GM19468 (cell line): ENCODE measurements at regions not wholly inside any gene's neighbourhood (a gene's known extent, or its start where the extent isn't known, plus 50 kb on each side); places are given as distances from the start of the nearest gene placed in this dataset.
"Not testable (repeated sequence)": the region's sequence is repeated elsewhere in the genome, so short reads cannot be mapped to it uniquely, and the experiment has no call there.

Experiments
- ATAC-seq: cut with Tn5 transposase; IDR thresholded peaks from one replicate; pipeline ENCODE4 v1.9.1; 2021; ENCODE audit warnings: mild to moderate bottlenecking, moderate library complexity, moderate number of reproducible peaks; ENCODE audit not compliant: unreplicated experiment; ENCODE audit errors: extremely low read depth

- no peak for ATAC-seq
Measured at GRCh38 chr3:80785875-80786274, 975.6 kb downstream of the GBE1 start.

- no peak for ATAC-seq
Measured at GRCh38 chr3:80785475-80785874, 976.0 kb downstream of the GBE1 start.

GRCh38 chr3:80771085-80771484 lies 990.4 kb downstream of the GBE1 start:
- no peak for ATAC-seq

- no peak for ATAC-seq
Measured at GRCh38 chr3:80770106-80771074, 991.1 kb downstream of the GBE1 start.

DNA sequence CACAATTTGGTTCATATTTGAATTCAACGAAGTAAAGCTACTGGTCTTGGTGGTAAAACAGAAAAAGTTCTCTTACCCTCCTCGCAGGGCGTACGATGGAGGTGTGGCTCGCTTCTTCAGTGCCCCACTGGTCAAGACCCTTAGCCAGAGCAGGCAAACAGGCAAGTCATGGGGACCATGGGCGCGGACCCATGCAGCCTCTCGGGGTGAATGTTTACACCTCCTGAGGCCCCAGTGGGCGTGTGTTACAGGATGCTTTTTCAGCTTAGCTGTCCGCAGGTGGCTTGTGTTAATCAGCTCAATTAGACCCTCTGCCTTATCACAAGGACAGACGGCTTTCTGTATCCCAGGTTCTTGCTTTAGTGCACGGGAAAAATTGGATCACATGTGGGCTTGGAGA lies 991.8 kb downstream of the GBE1 start:
- ATAC-seq = no peak

DNA sequence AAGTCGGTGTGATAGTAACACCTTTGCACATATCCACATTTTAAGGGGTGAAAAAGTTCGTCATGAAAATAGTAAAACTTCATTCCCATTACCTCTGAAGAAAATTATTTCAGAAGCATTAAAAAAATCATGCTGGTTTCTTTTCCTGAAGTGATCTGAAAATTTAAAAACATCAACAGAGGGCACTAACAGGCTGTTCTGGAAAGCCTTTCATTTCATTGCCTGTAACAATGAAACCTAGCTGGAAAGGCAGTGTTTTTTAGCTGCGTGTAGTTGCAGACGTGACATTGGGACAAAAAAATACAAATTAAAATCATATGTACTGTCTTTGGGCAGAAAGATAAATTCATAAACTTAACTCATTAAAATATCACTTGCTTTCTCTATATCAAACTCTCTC lies 993.8 kb downstream of the GBE1 start:
- no peak for ATAC-seq

DNA sequence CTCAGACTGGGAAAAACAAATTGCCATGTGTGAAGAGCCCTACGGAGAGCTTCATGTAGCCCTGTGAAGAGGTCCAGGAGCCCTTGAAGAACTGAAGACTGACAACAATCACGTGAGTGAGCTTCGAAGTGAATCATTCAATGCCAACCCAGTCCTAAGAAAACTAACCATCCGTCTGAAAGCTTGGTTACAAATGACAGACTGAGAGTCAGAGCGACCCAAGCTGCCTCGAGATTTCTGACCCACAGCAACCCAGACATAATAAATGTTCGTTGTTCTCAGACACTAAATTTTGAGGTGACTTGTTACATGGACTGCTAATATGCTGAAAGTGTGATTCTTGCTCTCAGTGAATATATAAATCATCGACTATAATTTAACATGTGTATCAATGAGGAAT lies 987.2 kb upstream of the ROBO1 start:
- no peak for ATAC-seq

DNA sequence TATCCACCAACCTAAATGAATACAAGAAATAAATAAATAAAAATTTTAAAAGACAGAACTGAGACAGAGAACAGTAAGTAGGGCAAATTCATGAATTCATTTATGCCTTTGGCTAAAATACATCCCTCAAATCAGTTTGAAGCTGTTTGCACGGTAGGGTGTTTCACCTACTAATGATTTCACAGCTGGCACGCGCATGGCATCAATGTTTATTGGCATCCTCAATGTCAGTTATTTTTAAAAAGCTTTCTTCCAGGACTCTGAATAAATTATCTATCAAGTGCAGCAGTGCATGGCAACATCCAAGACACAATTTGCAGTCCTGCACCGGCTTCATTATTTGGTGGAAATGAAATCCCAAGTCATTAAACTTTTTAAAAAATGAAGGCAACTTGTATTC lies 985.2 kb upstream of the ROBO1 start:
- ATAC-seq = no peak

DNA sequence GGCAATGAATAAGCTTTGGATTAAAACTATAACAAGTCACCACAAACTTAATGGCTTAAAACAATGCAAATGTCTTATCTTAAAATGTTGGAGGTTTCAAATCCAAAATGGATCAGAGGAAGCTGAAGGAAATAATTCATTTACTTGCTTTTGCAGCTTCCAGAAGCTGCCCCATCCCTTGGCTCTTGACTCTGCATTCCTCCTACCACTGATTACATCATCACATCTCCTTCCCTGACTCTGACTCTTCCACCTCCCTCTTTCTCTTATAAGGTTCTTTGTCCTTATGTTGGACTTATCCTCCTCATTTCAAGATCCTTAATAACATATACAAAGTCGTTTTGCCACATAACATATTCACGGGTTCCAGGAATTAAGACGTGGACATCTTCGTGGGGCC lies 982.8 kb upstream of the ROBO1 start:
- no peak for ATAC-seq

DNA sequence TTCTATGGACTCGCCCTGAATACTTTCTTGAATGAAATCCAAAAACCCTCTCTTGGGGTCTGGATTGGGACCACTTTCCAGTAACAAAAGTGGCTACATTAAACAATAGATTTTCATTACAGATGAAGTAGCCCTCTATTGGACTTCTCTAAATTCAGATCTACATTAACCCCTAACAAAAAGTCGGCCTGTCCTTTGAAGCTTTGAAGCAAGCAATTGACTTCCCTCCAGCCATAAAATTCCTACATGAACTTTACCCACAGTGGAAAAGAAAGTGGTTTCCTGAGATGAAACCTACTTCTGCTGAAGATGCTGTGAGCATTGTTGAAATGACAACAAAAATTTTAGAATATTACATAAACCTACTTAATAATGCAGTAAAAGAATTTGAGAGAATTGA lies 967.1 kb upstream of the ROBO1 start:
- no peak for ATAC-seq

DNA sequence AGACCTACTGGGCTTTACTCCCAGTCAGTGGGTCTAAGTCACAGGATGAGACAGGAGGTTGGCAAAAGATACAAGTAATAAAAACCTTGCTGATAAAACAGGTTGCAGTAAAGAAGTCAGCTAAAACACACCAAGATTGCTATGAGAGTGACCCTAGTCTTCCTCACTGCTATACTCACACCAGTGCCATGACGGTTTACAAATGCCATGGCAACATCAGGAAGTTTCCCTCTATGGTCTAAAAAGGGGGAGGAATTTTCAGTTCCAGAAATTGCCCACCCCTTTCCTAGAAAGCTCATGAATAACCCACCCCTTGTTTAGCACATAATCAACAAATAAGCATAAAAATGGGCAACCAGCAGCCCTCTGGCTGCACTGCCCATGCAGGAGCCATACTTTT lies 966.7 kb upstream of the ROBO1 start:
- ATAC-seq = no peak

- no peak for ATAC-seq
Measured at GRCh38 chr3:80733522-80734176, 965.9 kb upstream of the ROBO1 start.

GRCh38 chr3:80727561-80727960 lies 959.8 kb upstream of the ROBO1 start:
- ATAC-seq = not testable (repeated sequence)

DNA sequence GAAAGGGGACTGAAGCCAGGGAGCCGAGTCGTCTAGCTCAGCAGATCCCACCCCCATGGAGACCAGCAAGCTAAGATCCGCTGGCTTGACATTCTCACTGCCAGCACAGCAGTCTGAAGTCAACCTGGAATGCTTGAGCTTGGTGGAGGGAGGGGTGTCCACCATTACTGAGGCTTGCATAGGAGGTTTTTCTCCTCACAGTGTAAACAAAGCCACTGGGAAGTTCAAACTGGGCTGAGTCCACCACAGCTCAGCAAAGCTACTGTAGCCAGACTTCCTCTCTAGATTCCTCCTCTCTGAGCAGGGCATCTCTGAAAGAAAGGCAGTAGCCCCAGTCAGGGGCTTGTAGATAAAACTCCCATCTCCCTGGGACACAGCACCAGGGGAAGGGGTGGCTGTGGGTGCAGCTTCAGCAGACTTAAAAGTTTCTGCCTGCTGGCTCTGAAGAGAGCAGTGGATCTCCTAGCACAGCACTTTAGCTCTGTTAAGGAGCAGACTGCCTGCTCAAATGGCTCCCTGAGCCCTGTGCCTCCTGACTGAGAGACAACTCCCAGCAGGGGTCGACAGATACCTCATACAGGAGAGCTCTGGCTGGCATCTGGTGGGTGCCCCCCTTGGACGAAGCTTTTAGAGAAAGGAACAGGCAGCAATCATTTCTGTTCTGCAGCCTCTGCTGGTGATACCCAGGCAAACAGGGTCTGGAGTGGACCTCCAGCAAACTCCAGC lies 942.0 kb upstream of the ROBO1 start:
- not testable (repeated sequence) for ATAC-seq

DNA sequence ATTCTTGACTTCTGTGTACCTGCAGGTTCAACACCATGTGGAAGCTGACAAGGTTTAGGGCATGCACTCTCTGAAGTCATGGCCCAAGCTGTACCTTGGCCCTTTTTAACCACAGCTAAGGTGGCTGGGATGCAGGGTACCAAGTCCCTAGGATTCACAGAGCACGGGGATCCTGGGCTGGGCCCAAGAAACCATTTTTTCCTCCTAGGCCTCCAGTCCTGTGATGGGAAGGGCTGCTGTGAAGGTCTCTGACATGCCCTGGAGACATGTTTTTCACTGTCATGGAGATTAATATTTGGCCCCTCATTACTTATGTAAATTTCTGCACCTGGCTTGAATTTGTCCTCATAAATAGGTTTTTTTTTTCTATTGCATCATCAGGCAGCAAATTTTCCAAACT lies 937.5 kb upstream of the ROBO1 start:
- no peak for ATAC-seq

- ATAC-seq = no peak
Measured at GRCh38 chr3:80701349-80701748, 933.6 kb upstream of the ROBO1 start.

DNA sequence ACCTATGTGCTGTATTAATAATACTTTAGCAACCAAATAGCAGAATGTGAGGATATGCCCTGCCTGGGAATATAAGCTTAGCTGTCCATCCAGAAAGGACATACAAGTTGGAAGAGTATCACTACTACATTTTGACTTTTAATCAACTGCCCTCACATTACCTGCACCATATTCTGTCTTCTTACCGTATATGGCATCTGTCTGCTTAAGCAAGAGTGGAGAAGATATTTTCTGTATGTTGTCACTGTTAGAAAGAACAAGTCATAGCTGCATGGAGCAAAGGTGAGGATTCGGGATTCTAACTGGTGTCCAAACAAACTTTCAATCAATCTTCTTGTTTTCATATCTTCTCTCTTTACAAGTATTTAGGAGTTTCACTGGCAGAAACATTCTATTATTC lies 929.5 kb upstream of the ROBO1 start:
- ATAC-seq = no peak

- no peak for ATAC-seq
Measured at GRCh38 chr3:80696280-80696679, 928.5 kb upstream of the ROBO1 start.

DNA sequence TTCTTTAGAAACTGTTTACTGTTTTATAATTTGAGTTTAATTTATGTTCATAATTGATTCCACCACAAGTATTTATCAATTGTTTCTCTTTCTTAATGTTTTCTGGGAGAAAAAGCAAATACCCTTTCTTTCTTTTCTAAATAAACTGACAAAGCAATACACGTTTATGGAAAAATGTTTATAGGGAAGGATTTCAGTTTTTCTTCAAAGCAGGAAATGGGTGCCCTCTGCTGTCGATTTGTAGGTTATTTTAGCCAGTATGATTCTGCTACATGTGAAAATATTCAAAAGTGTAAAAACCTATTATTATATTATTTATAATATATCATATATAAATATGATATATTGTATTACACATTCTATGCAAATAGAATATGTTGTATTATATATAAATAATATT lies 921.0 kb upstream of the ROBO1 start:
- no peak for ATAC-seq

DNA sequence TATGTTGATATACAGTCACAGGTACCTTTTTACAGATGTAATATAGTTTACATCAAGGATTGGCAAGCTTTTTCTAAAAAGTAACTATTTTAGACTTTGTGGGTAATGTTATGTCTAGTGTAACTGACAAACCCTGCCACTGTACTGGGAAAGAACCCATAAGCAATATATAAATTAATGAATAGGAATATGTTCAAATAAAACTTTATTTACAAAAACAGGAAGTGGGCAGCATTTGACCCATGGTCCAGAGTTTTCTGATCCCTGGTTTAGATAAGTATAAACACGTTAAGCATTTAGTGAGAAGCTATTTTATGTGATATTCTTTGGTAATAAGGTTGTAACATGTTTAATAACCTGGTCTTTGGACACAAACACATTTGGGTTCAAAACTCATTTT lies 915.2 kb upstream of the ROBO1 start:
- ATAC-seq = no peak

- ATAC-seq = no peak
Measured at GRCh38 chr3:80682235-80682634, 914.4 kb upstream of the ROBO1 start.
